K562 (cell line): ENCODE measurements at regions not wholly inside any gene's neighbourhood (a gene's known extent, or its start where the extent isn't known, plus 50 kb on each side); places are given as distances from the start of the nearest gene placed in this dataset.

ENCODE experiments used
- ARHGAP35 ChIP-seq: fragments of 450-650 bp; IDR thresholded peaks from 2 replicates; pipeline ENCODE4 v1.6.1; 2018; ENCODE audit not compliant: partially characterized antibody
- GATAD2A ChIP-seq: fragments of 450-650 bp; IDR thresholded peaks from 2 replicates; pipeline ENCODE4 v1.6.1; 2017
- MTA3 ChIP-seq: fragments of 450-650 bp; formaldehyde crosslinking; IDR thresholded peaks from 2 replicates; pipeline ENCODE4 v1.6.1; 2017; ENCODE audit warnings: mild to moderate bottlenecking, borderline replicate concordance
- NCOR1 ChIP-seq: fragments of 450-650 bp; IDR thresholded peaks from 2 replicates; pipeline ENCODE4 v1.6.1; 2016; ENCODE audit warnings: mild to moderate bottlenecking, moderate library complexity
- NR1H2 ChIP-seq: sonication (generic); formaldehyde crosslinking; IDR thresholded peaks from 2 replicates; pipeline ENCODE4 v1.4.0; 2020; ENCODE audit warnings: mild to moderate bottlenecking, missing genetic modification reagents
- NR3C1 ChIP-seq: sonication (generic); formaldehyde crosslinking; IDR thresholded peaks from 2 replicates; pipeline ENCODE4 v1.8.1; 2022; ENCODE audit warnings: missing genetic modification reagents
- POLR2A ChIP-seq: fragments of 450-650 bp; conservative IDR thresholded peaks from 2 replicates; pipeline ENCODE4 v1.6.1; 2016
- ZBTB2 ChIP-seq: fragments of 450-650 bp; IDR thresholded peaks from 2 replicates; pipeline ENCODE4 v1.6.1; 2016; ENCODE audit warnings: antibody characterized with exemption
- ZFX ChIP-seq: sonication (generic); formaldehyde crosslinking; IDR thresholded peaks from 2 replicates; pipeline ENCODE4 v1.8.0; 2022; ENCODE audit warnings: mild to moderate bottlenecking, missing genetic modification reagents, moderate library complexity
- ZNF217 ChIP-seq: sonication (generic); formaldehyde crosslinking; IDR thresholded peaks from 2 replicates; pipeline ENCODE4 v1.8.0; 2022; ENCODE audit warnings: mild to moderate bottlenecking, missing genetic modification reagents
- ZNF707 ChIP-seq: fragments of 250-450 bp; sonication (Bioruptor Pico); conservative IDR thresholded peaks from 2 replicates; pipeline ENCODE4 v1.8.0; 2022; ENCODE audit warnings: inconsistent platforms, mild to moderate bottlenecking, moderate library complexity
- TF ChIP-seq, protein P1 (sequence below), 3 experiments: IDR thresholded peaks in 2 of 3; conservative IDR thresholded peaks in 1 of 3; 2 replicates each; pipeline ENCODE4 v1.5.1; 2011 to 2012; ENCODE audit warnings: low read length in 3 of 3, mild to moderate bottlenecking in 3 of 3, control low read depth in 2 of 3, improper control_type of control experiment in 1 of 3, inconsistent platforms in 1 of 3, low read depth in 1 of 3, mixed read lengths in 1 of 3, moderate library complexity in 1 of 3; ENCODE audit not compliant: insufficient read depth in 2 of 3
- TF ChIP-seq, protein P2 (sequence below): fragments of 250-450 bp; sonication (Bioruptor Pico); IDR thresholded peaks from 2 replicates; pipeline ENCODE4 v1.4.0; 2020; ENCODE audit warnings: mild to moderate bottlenecking, moderate library complexity, borderline replicate concordance

- TF ChIP-seq ZFX (CRISPR knock-in tag) (no peak), NR3C1 (CRISPR knock-in tag) (no peak), ARHGAP35 (no peak), NR1H2 (CRISPR knock-in tag) (no peak), ZNF217 (CRISPR knock-in tag) (no peak), MTA3 (no peak), NCOR1 (no peak), GATAD2A (no peak), ZBTB2 (no peak), POLR2A (no peak), ZNF707 (CRISPR knock-in tag) (no peak)
- TF ChIP-seq, protein P1, sequence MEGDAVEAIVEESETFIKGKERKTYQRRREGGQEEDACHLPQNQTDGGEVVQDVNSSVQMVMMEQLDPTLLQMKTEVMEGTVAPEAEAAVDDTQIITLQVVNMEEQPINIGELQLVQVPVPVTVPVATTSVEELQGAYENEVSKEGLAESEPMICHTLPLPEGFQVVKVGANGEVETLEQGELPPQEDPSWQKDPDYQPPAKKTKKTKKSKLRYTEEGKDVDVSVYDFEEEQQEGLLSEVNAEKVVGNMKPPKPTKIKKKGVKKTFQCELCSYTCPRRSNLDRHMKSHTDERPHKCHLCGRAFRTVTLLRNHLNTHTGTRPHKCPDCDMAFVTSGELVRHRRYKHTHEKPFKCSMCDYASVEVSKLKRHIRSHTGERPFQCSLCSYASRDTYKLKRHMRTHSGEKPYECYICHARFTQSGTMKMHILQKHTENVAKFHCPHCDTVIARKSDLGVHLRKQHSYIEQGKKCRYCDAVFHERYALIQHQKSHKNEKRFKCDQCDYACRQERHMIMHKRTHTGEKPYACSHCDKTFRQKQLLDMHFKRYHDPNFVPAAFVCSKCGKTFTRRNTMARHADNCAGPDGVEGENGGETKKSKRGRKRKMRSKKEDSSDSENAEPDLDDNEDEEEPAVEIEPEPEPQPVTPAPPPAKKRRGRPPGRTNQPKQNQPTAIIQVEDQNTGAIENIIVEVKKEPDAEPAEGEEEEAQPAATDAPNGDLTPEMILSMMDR (IDR thresholded peaks at IDR 0.05 in 2 of 3, conservative IDR thresholded peaks at IDR 0.05 in 1 of 3; ENCODE audit: insufficient read depth in 2 of 3, low read depth in 1 of 3, low read length in 3 of 3): no peak
- TF ChIP-seq, protein P2, sequence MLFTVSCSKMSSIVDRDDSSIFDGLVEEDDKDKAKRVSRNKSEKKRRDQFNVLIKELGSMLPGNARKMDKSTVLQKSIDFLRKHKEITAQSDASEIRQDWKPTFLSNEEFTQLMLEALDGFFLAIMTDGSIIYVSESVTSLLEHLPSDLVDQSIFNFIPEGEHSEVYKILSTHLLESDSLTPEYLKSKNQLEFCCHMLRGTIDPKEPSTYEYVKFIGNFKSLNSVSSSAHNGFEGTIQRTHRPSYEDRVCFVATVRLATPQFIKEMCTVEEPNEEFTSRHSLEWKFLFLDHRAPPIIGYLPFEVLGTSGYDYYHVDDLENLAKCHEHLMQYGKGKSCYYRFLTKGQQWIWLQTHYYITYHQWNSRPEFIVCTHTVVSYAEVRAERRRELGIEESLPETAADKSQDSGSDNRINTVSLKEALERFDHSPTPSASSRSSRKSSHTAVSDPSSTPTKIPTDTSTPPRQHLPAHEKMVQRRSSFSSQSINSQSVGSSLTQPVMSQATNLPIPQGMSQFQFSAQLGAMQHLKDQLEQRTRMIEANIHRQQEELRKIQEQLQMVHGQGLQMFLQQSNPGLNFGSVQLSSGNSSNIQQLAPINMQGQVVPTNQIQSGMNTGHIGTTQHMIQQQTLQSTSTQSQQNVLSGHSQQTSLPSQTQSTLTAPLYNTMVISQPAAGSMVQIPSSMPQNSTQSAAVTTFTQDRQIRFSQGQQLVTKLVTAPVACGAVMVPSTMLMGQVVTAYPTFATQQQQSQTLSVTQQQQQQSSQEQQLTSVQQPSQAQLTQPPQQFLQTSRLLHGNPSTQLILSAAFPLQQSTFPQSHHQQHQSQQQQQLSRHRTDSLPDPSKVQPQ (CRISPR knock-in tag): no peak
Measured at GRCh38 chr1:83033682-83034081, 965.2 kb downstream of the TTLL7 start.
